ENCODE measurements at regions not wholly inside any gene's neighbourhood (a gene's known extent, or its start where the extent isn't known, plus 50 kb on each side); places are given as distances from the start of the nearest gene placed in this dataset.

- no peak for DNase-seq
- TF ChIP-seq CTCF (IDR thresholded peaks at IDR 0.05): no peak
- no peak for TF ChIP-seq POLR2AphosphoS5 (IDR thresholded peaks at IDR 0.05)
- TF ChIP-seq POLR2A (IDR thresholded peaks at IDR 0.05): no peak
- no peak for TF ChIP-seq EP300 (IDR thresholded peaks at IDR 0.05; ENCODE audit: low read depth)
- WGBS, 2 donors (ENCODE audit: low coverage in 1 of 2): 56 to 59% methylated on average over 1 of the region's 1 CpG
- intact Hi-C loops (cut with DNase I; ENCODE audit: low total_unique reads): no loop called here
- Histone ChIP-seq H3K4me3 (no peak overlapping the region), H3K9me3 (no peaks in the 10 kb centered on the region), H3K36me3 (no peaks in the 10 kb centered on the region), H3K4me1 (no peaks in the 10 kb centered on the region), H3K27me3 (no peaks in the 10 kb centered on the region), H3K27ac (no peak overlapping the region)
- in situ Hi-C loops (cut with MboI; ENCODE audit: low pct_ligation_motif_present in 1 of 4, low pct_unique_long_range_greater_than_20kb in 1 of 4, low sequenced_read_pairs in 3 of 4): loop anchor here in 1 of 4 donors (10.0 kb wide), 1 partner anchor 149 kb away; no protein-coding TSS in a partner anchor
These were observed 141.3 kb upstream of the WNT4 start for GRCh38 chr1:22284236-22284635.

DNA sequence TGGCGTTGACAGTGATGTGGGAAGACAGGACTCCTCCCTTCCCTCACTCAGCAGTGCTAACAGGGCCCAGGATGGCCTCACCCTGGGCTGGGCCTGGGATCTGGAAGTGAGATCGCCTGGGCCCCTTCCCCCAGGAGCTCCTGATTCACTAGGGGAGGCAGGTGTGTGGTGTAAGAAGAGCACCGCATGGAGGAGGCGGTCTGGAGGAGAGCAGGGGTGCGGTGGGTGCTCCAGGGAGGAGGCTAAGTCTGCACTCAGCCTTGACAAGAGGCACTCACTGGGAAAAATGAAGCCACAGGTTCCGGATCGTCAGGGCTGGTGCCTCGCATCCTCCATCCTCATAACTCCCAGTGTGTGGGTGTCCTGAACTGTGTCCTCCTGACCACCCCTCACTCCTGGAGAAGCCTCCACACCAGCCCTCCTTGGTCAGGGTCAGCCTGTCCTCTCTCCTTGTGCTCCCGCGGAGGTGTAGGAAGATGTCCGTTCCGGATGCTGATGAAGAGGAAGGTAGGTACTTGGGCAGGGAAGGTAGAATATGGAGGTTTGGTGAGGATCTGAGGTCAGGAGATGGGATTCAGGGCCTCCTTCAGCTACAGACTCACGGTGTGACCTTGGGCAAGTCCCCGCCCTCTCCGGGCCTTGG, 142.1 kb upstream of the WNT4 start:
- H3K36me3 ChIP-seq: no peaks in the 10 kb centered on the region
- H3K4me3 ChIP-seq: no peak overlapping the region
- TF ChIP-seq POLR2A (IDR thresholded peaks at IDR 0.05) (no peak), EP300 (IDR thresholded peaks at IDR 0.05; ENCODE audit: low read depth) (no peak), POLR2AphosphoS5 (IDR thresholded peaks at IDR 0.05) (no peak), CTCF (IDR thresholded peaks at IDR 0.05) (no peak)
- H3K27me3 ChIP-seq: no peaks in the 10 kb centered on the region
- no peaks in the 10 kb centered on the region for H3K9me3 ChIP-seq
- in situ Hi-C loops (cut with MboI; ENCODE audit: low pct_ligation_motif_present in 1 of 4, low pct_unique_long_range_greater_than_20kb in 1 of 4, low sequenced_read_pairs in 3 of 4) (loop anchor here in 1 of 4 donors (10.0 kb wide), 1 partner anchor 150 kb away; no protein-coding TSS in a partner anchor), intact Hi-C loops (cut with DNase I; ENCODE audit: low total_unique reads) (no loop called here)
- H3K4me1 ChIP-seq: no peaks in the 10 kb centered on the region
- 92 to 100% methylated on average over 2 to 15 of the region's 15 CpGs for WGBS, 2 donors (ENCODE audit: low coverage in 1 of 2)
- no peak for DNase-seq
- H3K27ac ChIP-seq: no peak overlapping the region

GRCh38 chr1:22285549-22286396, 142.9 kb upstream of the WNT4 start:
- no peak overlapping the region for H3K4me3 ChIP-seq
- 80 to 90% methylated on average over 2 to 35 of the region's 37 CpGs for WGBS, 2 donors (ENCODE audit: low coverage in 1 of 2)
- TF ChIP-seq POLR2A (IDR thresholded peaks at IDR 0.05): no peak
- TF ChIP-seq EP300 (IDR thresholded peaks at IDR 0.05; ENCODE audit: low read depth): no peak
- no peak for TF ChIP-seq POLR2AphosphoS5 (IDR thresholded peaks at IDR 0.05)
- TF ChIP-seq CTCF (IDR thresholded peaks at IDR 0.05): no peak
- intact Hi-C loops (cut with DNase I; ENCODE audit: low total_unique reads): no loop called here
- DNase-seq: no peak
- H3K4me1 ChIP-seq: no peaks in the 10 kb centered on the region
- no peaks in the 10 kb centered on the region for H3K9me3 ChIP-seq
- no peak overlapping the region for H3K27ac ChIP-seq
- no peaks in the 10 kb centered on the region for H3K36me3 ChIP-seq
- H3K27me3 ChIP-seq: no peaks in the 10 kb centered on the region
- in situ Hi-C loops (cut with MboI; ENCODE audit: low pct_ligation_motif_present in 1 of 4, low pct_unique_long_range_greater_than_20kb in 1 of 4, low sequenced_read_pairs in 3 of 4): loop anchor here in 1 of 4 donors (10.0 kb wide), 1 partner anchor 151 kb away; no protein-coding TSS in a partner anchor

DNA sequence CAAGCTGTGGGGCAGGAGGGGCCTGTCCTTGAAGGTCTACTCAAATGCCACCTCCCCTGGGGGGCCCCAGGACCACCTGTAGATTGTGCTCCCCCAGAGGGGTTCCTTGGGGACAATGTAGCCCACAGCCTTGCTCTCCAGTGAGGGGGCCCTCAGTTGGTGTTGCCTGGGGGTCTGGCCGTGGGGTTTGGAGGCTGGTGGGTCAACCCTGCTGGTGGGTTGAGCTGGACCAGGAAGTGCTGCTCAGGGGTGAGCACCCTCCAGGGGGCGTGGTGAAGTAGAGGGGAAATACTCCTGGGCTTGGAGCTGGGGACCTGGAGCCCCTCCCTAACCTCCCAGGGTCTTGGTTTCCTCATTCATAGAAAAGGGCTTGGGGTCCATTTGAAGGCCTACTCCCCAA, 143.6 kb upstream of the WNT4 start:
- in situ Hi-C loops (cut with MboI; ENCODE audit: low pct_ligation_motif_present in 1 of 4, low pct_unique_long_range_greater_than_20kb in 1 of 4, low sequenced_read_pairs in 3 of 4) (loop anchor here in 1 of 4 donors (10.0 kb wide), 1 partner anchor 152 kb away; no protein-coding TSS in a partner anchor), intact Hi-C loops (cut with DNase I; ENCODE audit: low total_unique reads) (no loop called here)
- Histone ChIP-seq H3K9me3 (no peaks in the 10 kb centered on the region), H3K4me3 (no peak overlapping the region), H3K27ac (no peak overlapping the region), H3K27me3 (no peaks in the 10 kb centered on the region), H3K4me1 (no peaks in the 10 kb centered on the region), H3K36me3 (no peaks in the 10 kb centered on the region)
- DNase-seq: no peak
- TF ChIP-seq POLR2AphosphoS5 (IDR thresholded peaks at IDR 0.05) (no peak), CTCF (IDR thresholded peaks at IDR 0.05) (no peak), POLR2A (IDR thresholded peaks at IDR 0.05) (no peak), EP300 (IDR thresholded peaks at IDR 0.05; ENCODE audit: low read depth) (no peak)
- 64% methylated on average over 2 of the region's 2 CpGs; no CpG with 5 or more reads in 1 of the 2 donors for WGBS, 2 donors (ENCODE audit: low coverage in 1 of 2)
